Neural cell (in vitro differentiated cells): ENCODE measurements at regions not wholly inside any gene's neighbourhood (a gene's known extent, or its start where the extent isn't known, plus 50 kb on each side); places are given as distances from the start of the nearest gene placed in this dataset.

Source experiments
- H2AFZ ChIP-seq: fragments of 200-600, 300-800 bp; sonication (generic), shearing (Covaris generic); 2 replicates; pipeline ENCODE4 v1.6.0; 2014; ENCODE audit warnings: low read depth, mild to moderate bottlenecking, antibody characterized with exemption, low read length, moderate library complexity
- H3F3A ChIP-seq: fragments of 200-600 bp; shearing (Covaris generic); 2 replicates; pipeline ENCODE4 v1.6.1; 2016; ENCODE audit warnings: mild to moderate bottlenecking, moderate library complexity, mixed read lengths, antibody characterized with exemption, low read length; ENCODE audit not compliant: insufficient read depth, poor library complexity, severe bottlenecking
- H3K27ac ChIP-seq: fragments of 200-600, 300-800 bp; sonication (generic), shearing (Covaris generic); 2 replicates; pipeline ENCODE4 v1.5.1; 2014; ENCODE audit warnings: mild to moderate bottlenecking, low read length, moderate library complexity
- H3K27me3 ChIP-seq: fragments of 300-800, 200-600 bp; sonication (generic), shearing (Covaris generic); 2 replicates; pipeline ENCODE4 v1.6.0; 2014; ENCODE audit warnings: mild to moderate bottlenecking, low read depth, low read length, moderate library complexity; ENCODE audit not compliant: insufficient read depth
- H3K36me3 ChIP-seq: fragments of 300-800, 200-600 bp; sonication (generic), shearing (Covaris generic); 2 replicates; pipeline ENCODE4 v1.5.1; 2014; ENCODE audit warnings: mild to moderate bottlenecking, antibody characterized with exemption, low read length, moderate library complexity; ENCODE audit not compliant: insufficient read depth
- H3K4me2 ChIP-seq: fragments of 300-800, 200-600 bp; sonication (generic), shearing (Covaris generic); 2 replicates; pipeline ENCODE4 v1.6.0; 2014; ENCODE audit warnings: mild to moderate bottlenecking, low read length
- H3K4me3 ChIP-seq: fragments of 300-800, 200-600 bp; sonication (generic), shearing (Covaris generic); 2 replicates; pipeline ENCODE4 v1.5.1; 2014; ENCODE audit warnings: mild to moderate bottlenecking, low read length, moderate library complexity
- H3K79me2 ChIP-seq: fragments of 200-600 bp; shearing (Covaris generic); replicated peaks from 2 replicates; pipeline ENCODE4 v1.6.0; 2014; ENCODE audit warnings: mild to moderate bottlenecking, low read length, moderate library complexity; ENCODE audit not compliant: insufficient read depth
- H3K9ac ChIP-seq: fragments of 300-800, 200-600 bp; sonication (generic), shearing (Covaris generic); 2 replicates; pipeline ENCODE4 v1.6.1; 2016; ENCODE audit warnings: mild to moderate bottlenecking, low read length, mixed read lengths
- H3K9me2 ChIP-seq: fragments of 200-600 bp; shearing (Covaris generic); 2 replicates; pipeline ENCODE4 v1.6.1; 2016; ENCODE audit warnings: mild to moderate bottlenecking, low read length, mixed read lengths; ENCODE audit not compliant: insufficient read depth
- H3K9me3 ChIP-seq: fragments of 200-600, 300-800 bp; sonication (generic), shearing (Covaris generic); 2 replicates; pipeline ENCODE4 v1.6.1; 2016; ENCODE audit warnings: mild to moderate bottlenecking, mixed run types, low read length, moderate library complexity, mixed read lengths
- H4K20me1 ChIP-seq: fragments of 200-600 bp; shearing (Covaris generic); 2 replicates; pipeline ENCODE4 v1.6.1; 2016; ENCODE audit warnings: mild to moderate bottlenecking, mixed run types; ENCODE audit not compliant: insufficient read depth
- CTCF ChIP-seq: fragments of 450-650 bp; IDR thresholded peaks from 2 replicates; pipeline ENCODE4 v1.5.1; 2014; ENCODE audit warnings: antibody characterized with exemption, mild to moderate bottlenecking, moderate library complexity; ENCODE audit not compliant: poor library complexity, severe bottlenecking
- EP300 ChIP-seq: fragments of 450-650 bp; conservative IDR thresholded peaks from 2 replicates; pipeline ENCODE4 v1.6.1; 2014; ENCODE audit warnings: antibody characterized with exemption, mild to moderate bottlenecking, moderate library complexity; ENCODE audit not compliant: poor library complexity, severe bottlenecking
- EZH2 ChIP-seq: fragments of 200-600, 300-800 bp; shearing (Covaris generic), sonication (generic); IDR thresholded peaks from 2 replicates; pipeline ENCODE4 v1.6.1; 2014; ENCODE audit warnings: antibody characterized with exemption, low read length, borderline replicate concordance, mild to moderate bottlenecking; ENCODE audit not compliant: insufficient read depth, poor library complexity, severe bottlenecking
- MXI1 ChIP-seq: fragments of 450-650 bp; conservative IDR thresholded peaks from 2 replicates; pipeline ENCODE4 v1.6.1; 2014; ENCODE audit warnings: antibody characterized with exemption, mild to moderate bottlenecking; ENCODE audit not compliant: poor library complexity, severe bottlenecking
- POLR2AphosphoS5 ChIP-seq: IDR thresholded peaks from 2 replicates; pipeline ENCODE4 v1.6.1; 2012
- RAD21 ChIP-seq: fragments of 450-650 bp; conservative IDR thresholded peaks from 2 replicates; pipeline ENCODE4 v1.6.1; 2014; ENCODE audit warnings: antibody characterized with exemption, mild to moderate bottlenecking, moderate library complexity
- REST ChIP-seq: IDR thresholded peaks from 2 replicates; pipeline ENCODE4 v1.6.1; 2012; ENCODE audit warnings: borderline replicate concordance
- SMC3 ChIP-seq: fragments of 450-650 bp; conservative IDR thresholded peaks from 2 replicates; pipeline ENCODE4 v1.6.1; 2014; ENCODE audit warnings: antibody characterized with exemption, mild to moderate bottlenecking, moderate library complexity; ENCODE audit not compliant: poor library complexity
- TAF1 ChIP-seq: IDR thresholded peaks from 2 replicates; pipeline ENCODE4 v1.6.1; 2012; ENCODE audit warnings: low read depth

- H4K20me1 ChIP-seq = no peaks in the 10 kb centered on the region
- H3K9ac ChIP-seq = peak overlapping the region; percentile 20
- H3K27me3 ChIP-seq = no peaks in the 10 kb centered on the region
- H3K36me3 ChIP-seq = no peaks in the 10 kb centered on the region
- no peaks in the 10 kb centered on the region for H3K9me3 ChIP-seq
- no peak overlapping the region for H2AFZ ChIP-seq
- H3K9me2 ChIP-seq = no peaks in the 10 kb centered on the region
- TF ChIP-seq TAF1 (no peak), EP300 (peak; percentile 61), POLR2AphosphoS5 (peak; percentile 46), EZH2 (no peak), REST (peak; percentile 63), SMC3 (peak; percentile 17), RAD21 (peak; percentile 18), CTCF (no peak), MXI1 (no peak)
- H3K79me2 ChIP-seq = no peaks in the 10 kb centered on the region
- H3K4me3 ChIP-seq = peak overlapping the region; percentile 46
- H3F3A ChIP-seq = peaks cover 5% of the 10 kb centered on the region
- H3K27ac ChIP-seq = peak overlapping the region; percentile 80
- peak overlapping the region; percentile 31 for H3K4me2 ChIP-seq
Measured at GRCh38 chr6:148226284-148226683, 116.4 kb upstream of the SASH1 start.

- no peak overlapping the region for H2AFZ ChIP-seq
- H3K27ac ChIP-seq = no peak overlapping the region
- H3K27me3 ChIP-seq = no peaks in the 10 kb centered on the region
- no peak for TF ChIP-seq EZH2
- no peak for TF ChIP-seq MXI1
- TF ChIP-seq RAD21 = no peak
- no peak for TF ChIP-seq POLR2AphosphoS5
- no peak for TF ChIP-seq SMC3
- no peak for TF ChIP-seq CTCF
- TF ChIP-seq REST = no peak
- no peak for TF ChIP-seq TAF1
- TF ChIP-seq EP300 = no peak
- no peaks in the 10 kb centered on the region for H3K9me2 ChIP-seq
- H3K4me3 ChIP-seq = no peak overlapping the region
- H3K4me2 ChIP-seq = no peak overlapping the region
- H3F3A ChIP-seq = peaks cover 2% of the 10 kb centered on the region
- no peaks in the 10 kb centered on the region for H3K36me3 ChIP-seq
- H4K20me1 ChIP-seq = no peaks in the 10 kb centered on the region
- H3K9me3 ChIP-seq = no peaks in the 10 kb centered on the region
- no peak overlapping the region for H3K9ac ChIP-seq
- no peaks in the 10 kb centered on the region for H3K79me2 ChIP-seq
Measured at GRCh38 chr6:148231572-148231971, 111.1 kb upstream of the SASH1 start.
